Glutamatergic neuron (in vitro differentiated cells): ENCODE measurements at regions not wholly inside any gene's neighbourhood (a gene's known extent, or its start where the extent isn't known, plus 50 kb on each side); places are given as distances from the start of the nearest gene placed in this dataset.

ENCODE experiments used
- DNase-seq: peaks from one replicate; pipeline ENCODE4 v3.0.0; 2022
- H3K27ac Mint-ChIP-seq: one replicate; pipeline ENCODE4 v1.8.0; 2020; ENCODE audit warnings: mild to moderate bottlenecking, mixed read lengths, inconsistent platforms; ENCODE audit not compliant: unreplicated experiment
- H3K27me3 Mint-ChIP-seq: one replicate; pipeline ENCODE4 v1.8.0; 2020; ENCODE audit warnings: mild to moderate bottlenecking, moderate library complexity, mixed read lengths, inconsistent platforms; ENCODE audit not compliant: unreplicated experiment
- H3K36me3 Mint-ChIP-seq: one replicate; pipeline ENCODE4 v1.8.0; 2020; ENCODE audit warnings: mild to moderate bottlenecking, mixed read lengths, inconsistent platforms; ENCODE audit not compliant: unreplicated experiment
- H3K4me1 Mint-ChIP-seq: one replicate; pipeline ENCODE4 v1.8.0; 2020; ENCODE audit warnings: mild to moderate bottlenecking, low read depth, mixed read lengths, inconsistent platforms; ENCODE audit not compliant: unreplicated experiment
- H3K4me3 Mint-ChIP-seq: one replicate; pipeline ENCODE4 v1.8.0; 2020; ENCODE audit warnings: mild to moderate bottlenecking, mixed read lengths, inconsistent platforms; ENCODE audit not compliant: unreplicated experiment
- H3K9me3 Mint-ChIP-seq: one replicate; pipeline ENCODE4 v1.8.0; 2020; ENCODE audit warnings: mild to moderate bottlenecking, moderate library complexity, mixed read lengths, inconsistent platforms; ENCODE audit not compliant: unreplicated experiment
- CTCF ChIP-seq: fragments of 200-600 bp; sonication (generic); IDR thresholded peaks from one replicate; pipeline ENCODE4 v1.5.0; 2021; ENCODE audit not compliant: partially characterized antibody, unreplicated experiment

- peaks cover 5% of the 10 kb centered on the region for H3K36me3 Mint-ChIP-seq
- peaks cover 3% of the 10 kb centered on the region for H3K27me3 Mint-ChIP-seq
- H3K4me3 Mint-ChIP-seq: no peak overlapping the region
- no peak for DNase-seq
- peaks cover 2% of the 10 kb centered on the region for H3K9me3 Mint-ChIP-seq
- no peak overlapping the region for H3K27ac Mint-ChIP-seq
- TF ChIP-seq CTCF: no peak
- H3K4me1 Mint-ChIP-seq: peaks cover 14% of the 10 kb centered on the region
Observed at GRCh38 chr2:147686365-147686764, 158.5 kb upstream of the ACVR2A start.

- TF ChIP-seq CTCF: no peak
- Mint-ChIP-seq H3K36me3 (peaks cover 5% of the 10 kb centered on the region), H3K27ac (no peak overlapping the region), H3K27me3 (peaks cover 3% of the 10 kb centered on the region), H3K9me3 (peaks cover 2% of the 10 kb centered on the region), H3K4me3 (no peak overlapping the region), H3K4me1 (peaks cover 23% of the 10 kb centered on the region)
- no peak for DNase-seq
Observed at GRCh38 chr2:147684903-147685302, 159.9 kb upstream of the ACVR2A start.

- Mint-ChIP-seq H3K27me3 (peaks cover 3% of the 10 kb centered on the region), H3K4me1 (peaks cover 26% of the 10 kb centered on the region), H3K4me3 (no peak overlapping the region), H3K36me3 (peaks cover 5% of the 10 kb centered on the region), H3K27ac (no peak overlapping the region), H3K9me3 (peaks cover 2% of the 10 kb centered on the region)
- TF ChIP-seq CTCF: no peak
- DNase-seq: no peak
Observed at GRCh38 chr2:147683380-147683779, 161.4 kb upstream of the ACVR2A start.

GRCh38 chr2:147681093-147681492 is 163.7 kb upstream of the ACVR2A start:
- TF ChIP-seq CTCF: no peak
- Mint-ChIP-seq H3K4me1 (peaks cover 26% of the 10 kb centered on the region), H3K36me3 (peaks cover 5% of the 10 kb centered on the region), H3K27ac (no peak overlapping the region), H3K27me3 (peaks cover 3% of the 10 kb centered on the region), H3K4me3 (no peak overlapping the region), H3K9me3 (peaks cover 2% of the 10 kb centered on the region)
- DNase-seq: no peak

- peaks cover 1% of the 10 kb centered on the region for H3K9me3 Mint-ChIP-seq
- no peak overlapping the region for H3K4me3 Mint-ChIP-seq
- no peak for DNase-seq
- TF ChIP-seq CTCF: no peak
- peaks cover 4% of the 10 kb centered on the region for H3K36me3 Mint-ChIP-seq
- H3K4me1 Mint-ChIP-seq: peaks cover 28% of the 10 kb centered on the region
- H3K27me3 Mint-ChIP-seq: peaks cover 3% of the 10 kb centered on the region
- no peak overlapping the region for H3K27ac Mint-ChIP-seq
Observed at GRCh38 chr2:147679955-147680531, 164.8 kb upstream of the ACVR2A start.
